ENCODE measurements at regions not wholly inside any gene's neighbourhood (a gene's known extent, or its start where the extent isn't known, plus 50 kb on each side); places are given as distances from the start of the nearest gene placed in this dataset.
"Not testable (repeated sequence)": the region's sequence is repeated elsewhere in the genome, so short reads cannot be mapped to it uniquely, and the experiment has no call there.

DNA sequence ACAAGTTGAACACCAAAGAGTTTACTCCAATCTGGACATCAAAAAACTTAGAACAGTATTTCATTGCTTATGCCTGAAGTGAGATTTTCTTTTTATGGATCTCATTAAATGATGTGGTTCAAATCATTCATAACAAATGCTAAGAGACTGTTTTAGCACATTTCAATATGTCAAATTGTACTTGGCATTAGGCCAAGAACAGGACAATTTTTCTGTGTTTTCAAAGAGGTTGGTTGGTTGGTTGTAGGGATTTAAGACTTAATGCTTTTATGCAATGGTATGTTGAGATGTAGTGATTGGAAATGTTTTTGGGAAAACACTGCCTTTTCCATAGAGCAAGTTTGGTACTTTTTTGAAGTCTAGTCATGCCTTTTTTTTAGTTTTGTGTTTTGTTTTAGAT lies 510.4 kb downstream of the ZNF674 start:
- DNase-seq (ENCODE audit: low read depth in 3 of 3, low spot score in 2 of 3), result no peak

DNA sequence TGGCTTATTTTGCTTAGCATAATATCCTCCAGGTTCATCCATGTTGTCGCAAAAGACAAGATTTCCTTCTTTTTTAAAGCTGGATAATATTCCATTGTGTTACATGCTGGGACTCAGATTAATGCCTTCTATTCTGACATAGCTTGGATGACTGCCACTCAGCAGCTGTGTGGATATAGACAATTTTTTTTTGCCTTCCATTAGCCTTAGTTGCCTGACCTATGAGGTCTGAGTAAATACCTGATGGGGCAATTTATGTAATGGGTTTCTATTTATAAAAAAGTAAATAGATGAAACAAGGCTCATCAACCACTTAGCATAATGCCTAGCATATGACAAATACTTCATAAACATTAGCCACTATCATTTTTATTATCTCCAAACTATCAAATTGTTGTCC lies 515.4 kb downstream of the ZNF674 start:
- DNase-seq (ENCODE audit: low read depth in 3 of 3, low spot score in 2 of 3), result no peak

DNA sequence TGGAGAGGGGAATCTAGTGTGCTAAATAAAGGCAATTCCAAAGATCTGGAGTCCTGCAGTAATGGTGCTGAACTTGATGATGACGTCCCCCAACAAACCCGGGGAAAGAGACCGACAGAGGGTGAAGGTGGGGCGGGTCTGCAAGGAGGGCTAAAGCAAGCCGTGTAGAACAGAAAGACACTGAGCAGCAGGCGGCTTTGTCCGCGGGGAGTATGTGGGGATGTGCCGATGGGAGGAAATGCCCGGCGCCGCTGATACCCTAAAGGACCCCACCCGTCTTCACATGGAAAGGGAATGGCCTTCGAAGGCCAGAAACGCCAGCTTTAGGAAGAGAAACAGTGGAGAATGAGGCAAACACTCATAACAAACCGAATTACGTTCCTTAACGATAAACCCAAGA lies 528.9 kb downstream of the ZNF674 start:
- DNase-seq (ENCODE audit: low read depth in 3 of 3, low spot score in 2 of 3), result no peak

DNA sequence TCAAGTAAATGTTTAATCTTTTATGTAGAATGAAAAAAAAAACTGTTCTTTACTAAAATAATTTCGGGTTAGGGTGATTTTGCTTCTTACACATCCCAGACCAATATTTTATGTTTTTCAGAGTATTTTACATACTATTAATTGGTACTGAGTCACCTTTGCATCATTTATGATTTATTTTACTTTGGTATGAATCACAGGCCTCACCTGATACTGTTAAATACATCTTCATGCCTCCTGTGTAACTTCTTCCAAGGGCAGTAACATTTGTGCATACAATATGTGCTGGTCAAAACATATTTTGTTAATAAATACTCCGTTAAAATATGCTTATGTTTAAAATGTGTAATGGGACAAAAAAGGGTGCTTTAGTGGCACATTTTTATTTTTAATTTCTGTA lies 529.6 kb downstream of the ZNF674 start:
- no peak for DNase-seq (ENCODE audit: low read depth in 3 of 3, low spot score in 2 of 3)

DNA sequence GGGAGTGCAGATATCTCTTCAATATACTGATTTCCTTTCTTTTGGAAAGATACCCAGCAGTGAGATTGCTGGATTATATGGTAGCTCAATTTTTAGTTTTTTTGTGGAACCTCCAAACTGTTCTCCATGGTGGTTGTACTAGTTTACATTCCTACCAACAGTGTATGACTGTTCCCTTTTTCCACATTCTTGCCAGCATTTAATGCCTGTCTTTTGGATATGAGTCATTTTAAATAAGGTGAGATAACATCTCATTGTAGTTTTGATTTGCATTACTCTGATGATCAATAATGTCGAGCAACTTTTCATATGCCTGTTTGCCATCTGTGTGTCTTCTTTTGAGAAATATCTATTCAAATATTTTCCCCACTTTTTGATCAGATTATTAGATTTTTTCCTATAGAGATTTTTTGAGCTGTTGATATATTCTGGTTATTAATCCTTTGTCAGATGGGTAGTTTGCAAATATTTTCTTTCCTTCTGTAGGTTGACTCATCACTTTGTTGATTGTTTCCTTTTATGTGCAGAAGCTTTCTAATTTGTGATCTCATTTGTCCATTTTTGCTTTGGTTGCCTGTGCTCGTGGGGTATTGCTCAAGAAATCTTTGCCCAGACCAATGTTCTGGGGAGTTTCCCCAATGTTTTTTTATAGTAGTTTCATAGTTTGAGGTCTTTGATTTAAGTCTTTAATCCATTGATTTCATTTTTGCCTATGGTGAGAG lies 552.7 kb downstream of the ZNF674 start:
- no peak for DNase-seq (ENCODE audit: low read depth in 3 of 3, low spot score in 2 of 3)

DNA sequence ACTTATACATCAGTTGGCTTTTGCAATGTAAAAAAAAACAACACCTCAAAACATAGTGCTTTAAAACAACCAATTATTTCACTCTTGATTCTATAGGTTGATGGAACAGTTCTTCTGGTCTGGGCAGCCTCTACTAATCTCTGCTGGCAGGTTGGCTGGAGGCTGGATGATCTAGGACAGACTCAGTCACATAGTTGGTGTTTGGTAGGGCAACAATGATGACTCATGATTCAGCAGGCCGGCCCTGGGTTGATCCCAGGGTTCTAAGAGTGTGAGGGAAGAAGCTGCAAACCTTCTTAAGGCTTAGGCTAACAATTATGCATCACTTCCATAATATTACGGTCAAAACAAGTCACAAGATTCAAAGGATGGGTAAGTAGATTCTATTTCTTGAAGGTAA lies 558.2 kb downstream of the ZNF674 start:
- no peak for DNase-seq (ENCODE audit: low read depth in 3 of 3, low spot score in 2 of 3)

DNA sequence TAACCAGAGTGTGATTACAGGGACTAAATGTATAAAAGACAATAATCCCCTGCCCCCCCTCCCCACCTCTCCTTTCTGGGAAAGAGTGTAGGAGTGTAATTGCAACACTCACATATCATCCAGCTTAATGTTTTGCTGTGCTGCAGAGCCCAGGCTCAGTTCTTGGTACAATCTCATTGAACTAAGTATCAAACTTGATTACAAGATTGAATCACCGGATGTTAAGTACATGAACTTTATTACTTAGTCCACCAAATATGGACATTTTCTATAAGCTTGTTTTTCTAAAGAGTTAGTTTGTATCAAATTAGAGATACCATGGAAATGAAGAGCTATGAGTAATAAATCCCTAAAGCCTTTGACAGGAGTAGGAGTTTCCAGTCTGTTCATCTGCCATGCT lies 559.1 kb downstream of the ZNF674 start:
- DNase-seq (ENCODE audit: low read depth in 3 of 3, low spot score in 2 of 3), result no peak

DNA sequence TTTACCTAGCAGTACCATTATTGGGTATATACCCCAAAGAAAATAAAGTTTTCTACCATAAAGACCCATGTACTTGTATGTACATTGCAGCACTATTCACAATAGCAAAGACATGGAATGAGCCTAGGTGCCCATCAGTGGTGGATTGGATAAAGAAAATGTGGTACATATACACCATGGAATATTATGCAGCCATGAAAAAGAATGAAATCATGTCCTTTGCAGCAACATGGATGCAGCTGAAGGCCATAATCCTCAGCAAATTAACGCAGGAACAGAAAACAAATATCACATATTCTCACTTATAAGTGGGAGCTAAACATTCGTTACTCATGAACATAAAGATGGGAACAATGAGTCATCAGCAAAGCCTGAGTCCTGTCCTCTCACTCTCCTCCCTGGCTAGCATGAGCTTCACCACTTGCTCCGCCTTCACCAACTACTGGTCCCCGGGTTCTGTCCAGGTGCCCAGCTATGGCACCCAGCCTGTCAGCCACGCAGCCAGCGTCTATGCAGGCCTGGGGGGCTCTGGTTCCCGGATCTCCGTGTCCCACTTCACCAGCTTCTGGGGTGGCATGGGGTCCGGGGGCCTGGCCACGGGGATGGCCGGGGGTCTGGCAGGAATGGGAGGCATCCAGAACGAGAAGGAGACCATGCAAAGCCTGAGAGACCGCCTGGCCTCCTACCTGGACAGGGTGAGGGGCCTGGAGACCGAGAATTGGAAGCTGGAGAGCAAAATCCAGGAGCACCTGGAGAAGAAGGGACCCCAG lies 562.1 kb downstream of the ZNF674 start:
- not testable (repeated sequence) for DNase-seq (ENCODE audit: low read depth in 3 of 3, low spot score in 2 of 3)

DNA sequence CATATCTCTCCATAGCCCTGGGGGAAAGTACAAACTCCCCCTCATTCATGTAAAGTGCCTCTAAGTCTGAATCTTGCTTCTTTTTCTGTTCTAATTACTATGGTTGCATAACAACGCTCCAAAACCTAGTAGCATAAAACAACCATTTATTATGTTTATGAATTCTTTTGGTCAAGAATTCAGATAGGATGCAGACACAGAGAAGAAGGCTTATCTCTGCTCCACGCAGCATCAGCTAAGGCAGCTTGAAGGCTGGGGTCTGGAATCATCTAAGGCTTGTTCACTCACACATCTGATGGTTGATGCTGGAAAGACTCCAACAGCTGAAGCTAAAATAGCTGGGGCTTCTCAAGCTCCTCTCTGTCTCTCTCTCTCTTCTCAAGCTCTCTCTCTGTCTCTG lies 564.5 kb downstream of the ZNF674 start:
- no peak for DNase-seq (ENCODE audit: low read depth in 3 of 3, low spot score in 2 of 3)

DNA sequence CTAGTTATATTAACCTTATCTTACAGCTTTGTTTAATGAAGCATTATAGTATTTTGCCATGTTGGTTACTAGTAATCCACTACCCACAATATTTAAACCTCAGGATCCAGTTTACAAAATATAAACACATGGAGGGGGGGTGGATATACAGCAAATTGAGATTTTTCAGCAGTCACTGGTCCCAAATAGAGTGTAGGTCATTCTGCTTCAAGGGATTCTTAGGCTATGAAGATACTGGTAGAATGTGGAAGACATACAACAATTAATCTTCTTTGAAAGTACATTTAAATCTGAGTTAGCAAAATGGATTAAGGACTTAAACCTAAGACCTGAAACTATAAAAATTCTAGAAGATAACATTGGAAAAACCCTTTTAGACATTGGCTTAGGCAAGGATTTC lies 569.6 kb downstream of the ZNF674 start:
- no peak for DNase-seq (ENCODE audit: low read depth in 3 of 3, low spot score in 2 of 3)

DNA sequence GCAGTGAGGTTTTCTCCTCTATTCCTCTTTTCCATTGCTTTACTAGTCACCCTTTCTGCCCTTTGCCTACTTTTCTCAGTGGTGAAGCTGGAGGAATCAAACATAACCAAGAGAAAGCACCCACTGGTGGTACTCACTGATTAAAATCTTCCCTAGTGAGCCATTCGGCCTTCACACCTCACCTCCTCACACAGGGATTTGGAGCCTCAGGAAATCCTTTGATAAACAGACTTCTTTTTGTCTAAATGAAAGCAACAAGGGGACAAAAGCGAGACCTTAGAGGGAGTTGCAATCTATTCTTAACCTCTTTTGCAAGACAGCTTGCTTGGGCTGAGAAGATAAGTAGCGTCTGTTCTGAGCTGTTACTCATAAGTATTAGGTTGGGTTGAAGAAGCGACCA lies 572.6 kb downstream of the ZNF674 start:
- DNase-seq (ENCODE audit: low read depth in 3 of 3, low spot score in 2 of 3), result no peak

DNA sequence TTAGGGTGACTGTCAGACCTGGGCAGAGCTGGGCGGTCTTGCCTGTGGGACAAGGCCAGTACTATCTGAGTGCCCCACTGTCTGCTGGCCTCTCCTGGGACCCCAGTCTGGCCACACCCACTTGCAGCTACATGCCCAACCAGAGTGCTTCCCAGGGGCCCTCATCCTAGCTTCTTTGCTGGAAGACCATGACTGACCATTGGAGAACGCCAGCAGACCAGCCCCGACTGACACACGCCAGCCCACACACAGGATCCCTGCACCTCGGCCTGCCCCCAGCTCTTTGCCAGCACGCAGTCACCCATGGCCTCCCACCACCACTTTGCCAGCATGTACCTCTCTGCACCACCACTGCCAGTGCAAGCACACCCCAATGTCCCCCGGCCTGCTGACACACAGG lies 585.7 kb downstream of the ZNF674 start:
- no peak for DNase-seq (ENCODE audit: low read depth in 3 of 3, low spot score in 2 of 3)

DNA sequence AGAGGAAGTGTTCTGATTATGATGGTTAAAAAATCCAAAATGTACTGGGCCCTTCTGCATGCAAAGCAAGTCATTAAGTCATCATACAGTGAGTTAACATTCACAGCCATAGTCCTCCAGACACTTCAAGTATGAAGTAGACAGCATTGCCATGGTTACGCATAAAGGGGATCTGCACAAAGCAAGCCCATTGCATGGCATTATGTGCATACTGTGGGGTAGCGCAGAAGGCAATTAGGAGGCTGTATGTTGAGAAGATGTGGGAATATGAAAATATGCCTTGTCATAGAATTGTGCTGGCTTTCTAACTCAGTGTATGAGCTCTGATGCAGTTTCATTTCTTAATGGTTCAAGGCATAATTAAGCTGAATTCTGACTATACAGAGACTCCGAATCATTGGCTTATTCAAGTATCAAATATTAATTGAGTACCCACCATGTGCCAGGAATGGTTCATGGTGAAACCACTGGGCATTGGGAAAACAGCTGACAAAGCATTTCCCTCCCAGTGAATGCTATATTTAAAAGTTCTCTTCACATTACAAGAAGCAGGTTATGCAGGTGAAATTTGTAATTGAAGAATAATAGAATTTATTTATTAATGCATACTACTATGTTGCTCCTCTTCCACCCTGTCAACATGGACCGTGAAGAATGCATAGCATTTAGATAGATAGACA lies 588.9 kb downstream of the ZNF674 start:
- no peak for DNase-seq (ENCODE audit: low read depth in 3 of 3, low spot score in 2 of 3)

DNA sequence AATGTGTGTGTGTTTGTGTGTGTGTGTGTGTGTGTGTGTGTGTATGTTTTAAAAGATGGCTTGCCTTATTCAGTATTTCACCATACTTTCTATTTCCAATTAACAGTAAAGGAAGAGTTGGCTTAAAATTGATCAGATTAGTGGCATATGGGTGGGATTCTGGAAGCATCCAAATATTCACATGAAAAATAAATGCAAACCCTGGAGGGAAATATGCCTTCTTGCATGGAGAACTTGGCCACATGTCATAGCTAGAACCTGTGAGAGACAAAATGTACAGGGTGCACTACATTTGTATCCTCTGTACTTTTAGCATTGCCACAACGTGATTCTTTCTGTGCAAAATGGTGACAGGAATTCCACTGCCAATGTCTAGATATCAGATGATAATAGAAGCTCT lies 589.6 kb downstream of the ZNF674 start:
- DNase-seq (ENCODE audit: low read depth in 3 of 3, low spot score in 2 of 3), result no peak

DNA sequence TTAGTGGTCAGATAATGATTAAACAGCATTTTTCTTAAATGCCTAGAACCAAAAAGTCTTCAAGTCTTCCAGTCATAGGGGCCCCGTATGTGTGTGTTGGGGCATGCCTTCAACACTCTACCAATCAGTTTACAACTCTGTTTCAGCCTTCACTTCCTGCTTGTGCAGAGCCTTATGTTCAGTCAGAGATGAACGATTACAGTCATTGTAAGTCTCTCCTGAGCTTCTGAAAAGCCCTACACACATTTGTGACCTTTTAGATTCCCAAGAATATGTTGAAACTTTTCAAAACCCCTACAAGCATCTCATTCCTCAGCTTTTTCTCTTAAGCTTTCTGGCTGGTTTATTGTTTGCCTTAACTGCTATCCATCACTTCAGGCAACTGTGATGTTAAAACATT lies 591.2 kb downstream of the ZNF674 start:
- DNase-seq (ENCODE audit: low read depth in 3 of 3, low spot score in 2 of 3), result no peak

DNA sequence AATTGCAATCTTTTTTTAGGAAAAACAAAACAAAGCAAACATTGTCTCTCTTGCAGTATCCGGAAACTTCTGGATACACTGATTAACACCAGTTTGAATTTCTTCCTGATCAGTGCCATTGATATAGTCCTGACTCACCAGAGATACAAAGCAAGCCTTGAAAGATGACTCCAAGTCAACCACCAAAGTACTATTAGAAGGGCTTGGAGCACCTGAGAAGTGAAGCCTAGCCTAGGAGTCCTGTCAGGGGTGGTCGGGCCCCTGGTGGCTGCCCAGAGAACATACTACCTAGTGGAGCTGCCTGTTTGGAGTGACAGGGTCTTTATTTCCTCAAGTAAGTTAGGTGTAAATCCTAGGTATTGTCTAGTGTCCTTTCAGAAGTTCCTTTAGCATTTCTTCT lies 593.2 kb downstream of the ZNF674 start:
- no peak for DNase-seq (ENCODE audit: low read depth in 3 of 3, low spot score in 2 of 3)

DNA sequence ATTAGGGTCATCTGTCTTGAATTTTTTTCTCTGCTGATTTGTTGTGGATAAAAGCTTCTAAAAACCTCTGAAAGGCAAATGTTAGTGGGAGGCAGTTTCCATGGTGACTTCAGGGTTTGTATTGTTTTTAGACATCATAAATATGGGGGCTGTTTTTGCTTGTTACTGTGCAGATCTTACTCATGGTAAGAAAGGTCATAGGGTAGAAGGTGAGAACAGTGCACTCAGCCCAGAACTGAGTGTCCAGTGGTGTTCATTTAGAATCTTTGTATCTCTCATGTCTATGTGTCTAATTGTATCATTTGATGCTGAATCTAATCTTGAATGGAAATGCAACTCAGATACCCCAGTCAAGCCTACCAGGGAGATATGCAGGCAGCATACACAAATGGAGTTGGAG lies 609.8 kb downstream of the ZNF674 start:
- DNase-seq (ENCODE audit: low read depth in 3 of 3, low spot score in 2 of 3), result no peak

DNA sequence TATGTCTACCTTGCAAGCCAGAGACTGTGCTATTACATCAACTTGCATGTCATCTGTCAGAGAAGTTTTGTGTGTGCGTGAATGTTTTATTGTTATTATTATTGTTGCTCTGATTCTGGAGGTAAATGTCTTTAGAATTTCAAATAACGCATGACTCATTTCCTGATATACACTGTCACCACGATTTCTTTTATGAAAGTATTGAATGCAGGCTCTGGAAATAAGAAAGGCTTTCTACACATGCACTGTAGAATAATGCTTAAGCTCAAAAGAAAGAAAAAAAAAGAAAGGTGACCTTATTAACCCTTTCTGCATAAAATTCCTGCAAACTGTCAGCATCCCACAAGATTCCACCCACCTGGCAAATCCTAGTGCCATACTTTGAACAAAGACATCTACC lies 632.9 kb downstream of the ZNF674 start:
- DNase-seq (ENCODE audit: low read depth in 3 of 3, low spot score in 2 of 3), result no peak

DNA sequence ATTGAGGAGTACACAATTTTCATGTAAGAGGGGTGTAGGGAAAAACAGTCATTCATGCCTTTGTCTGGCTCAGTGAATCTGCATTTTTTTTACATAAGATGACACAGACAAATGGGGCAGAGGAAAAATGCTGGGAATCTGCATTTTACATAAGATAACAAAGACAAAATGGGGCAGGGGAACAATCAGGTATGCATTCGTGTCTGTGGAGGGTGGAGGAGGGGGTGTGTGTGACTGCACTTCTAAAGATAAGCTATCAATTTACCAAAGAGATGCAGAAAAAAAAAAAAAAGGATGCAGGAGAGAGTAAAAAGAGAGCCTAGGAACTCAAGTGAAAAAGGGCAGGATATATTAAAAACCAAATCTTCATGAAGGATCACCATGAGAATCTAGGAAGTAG lies 637.4 kb downstream of the ZNF674 start:
- DNase-seq (ENCODE audit: low read depth in 3 of 3, low spot score in 2 of 3), result no peak

DNA sequence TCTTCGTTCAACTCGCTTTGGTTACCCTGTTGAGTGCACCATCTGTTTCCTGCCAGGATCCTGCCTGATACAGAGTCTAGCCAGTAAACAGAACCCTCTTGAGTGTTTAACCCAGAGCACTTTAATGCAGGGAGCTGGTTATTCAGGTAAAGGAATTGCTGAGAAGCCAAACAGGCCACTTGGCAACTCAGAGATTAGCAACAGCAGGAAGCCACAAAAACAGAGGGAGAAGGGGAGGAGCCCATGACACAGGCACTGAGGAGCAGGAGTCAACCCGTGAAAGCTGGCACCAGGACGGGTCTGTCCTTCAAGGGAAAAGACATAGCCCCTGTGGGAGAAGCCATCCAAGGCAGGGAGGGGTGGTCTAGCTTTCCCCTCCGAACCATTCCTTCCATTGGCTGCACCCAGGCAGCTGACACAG lies 641.4 kb downstream of the ZNF674 start:
- DNase-seq (ENCODE audit: low read depth in 3 of 3, low spot score in 2 of 3), result no peak

DNA sequence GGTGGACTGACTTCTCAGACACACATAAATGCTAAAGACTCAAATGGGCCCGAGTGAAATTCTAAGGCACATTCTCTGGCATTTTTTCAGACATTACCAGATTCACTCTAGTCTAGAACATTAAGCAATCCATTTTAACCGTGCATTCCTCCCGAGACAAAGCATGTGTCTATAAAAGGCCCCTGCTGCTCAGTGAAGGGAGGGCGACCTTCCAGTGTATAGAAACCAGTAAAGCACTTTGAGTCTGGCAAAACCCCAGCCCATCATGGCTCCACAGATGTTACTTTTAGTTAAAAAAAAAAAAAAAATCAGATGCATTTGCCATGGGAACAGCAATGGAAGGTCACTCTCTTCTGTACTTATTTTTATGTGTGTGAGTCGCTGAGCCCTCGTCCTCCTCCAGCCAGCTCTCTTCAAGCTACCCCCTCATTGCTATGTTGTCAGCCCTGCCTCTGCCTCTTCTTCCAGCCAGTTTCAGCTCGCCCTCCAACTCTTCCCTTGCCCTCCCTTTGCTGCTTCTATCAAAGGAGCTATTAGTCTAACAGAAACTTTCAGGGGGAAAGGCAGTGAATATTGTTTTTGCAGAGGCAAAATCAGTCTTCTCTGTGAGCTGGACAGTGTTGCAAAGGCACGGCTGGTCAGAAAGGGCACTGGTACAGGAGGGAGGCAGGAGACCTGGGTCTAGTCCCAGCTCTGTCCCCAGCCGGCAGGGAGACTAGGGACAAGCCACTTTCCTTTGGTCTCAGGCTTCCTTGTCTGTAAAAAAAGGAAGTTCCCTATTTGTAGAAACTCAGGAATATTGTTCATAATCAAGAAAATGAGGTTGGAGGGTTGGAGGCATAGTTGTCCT lies 644.2 kb downstream of the ZNF674 start:
- DNase-seq (ENCODE audit: low read depth in 3 of 3, low spot score in 2 of 3), result no peak

Measured in right renal cortex interstitium (tissue), 3 donors.